ENCODE measurements at regions not wholly inside any gene's neighbourhood (a gene's known extent, or its start where the extent isn't known, plus 50 kb on each side); places are given as distances from the start of the nearest gene placed in this dataset.
A peak's percentile ranks its signal among the peaks of the same experiment; 100 is the strongest.
"Not testable (repeated sequence)": the region's sequence is repeated elsewhere in the genome, so short reads cannot be mapped to it uniquely, and the experiment has no call there.

DNA sequence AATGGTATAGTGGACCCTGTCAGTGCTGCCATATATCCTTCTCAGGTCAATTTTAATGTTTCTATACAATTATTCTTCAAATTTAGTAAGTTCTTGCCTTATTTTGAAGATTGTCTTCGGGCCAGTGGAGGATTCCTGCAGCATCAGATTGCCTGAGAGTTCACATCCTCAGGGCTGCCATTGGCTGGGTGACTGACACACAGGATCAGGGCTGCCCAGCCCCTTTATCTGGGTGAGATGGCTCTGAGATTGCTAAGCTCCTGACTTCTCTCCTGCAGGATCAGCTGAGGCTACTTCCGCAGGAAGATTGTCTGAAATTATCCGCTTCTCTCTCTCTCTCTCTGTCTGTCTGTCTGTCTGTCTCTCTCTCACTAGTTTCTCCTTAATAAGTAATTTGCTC, 567.4 kb downstream of the TSN start:
- no peak for DNase-seq (ENCODE audit: low spot score)

DNA sequence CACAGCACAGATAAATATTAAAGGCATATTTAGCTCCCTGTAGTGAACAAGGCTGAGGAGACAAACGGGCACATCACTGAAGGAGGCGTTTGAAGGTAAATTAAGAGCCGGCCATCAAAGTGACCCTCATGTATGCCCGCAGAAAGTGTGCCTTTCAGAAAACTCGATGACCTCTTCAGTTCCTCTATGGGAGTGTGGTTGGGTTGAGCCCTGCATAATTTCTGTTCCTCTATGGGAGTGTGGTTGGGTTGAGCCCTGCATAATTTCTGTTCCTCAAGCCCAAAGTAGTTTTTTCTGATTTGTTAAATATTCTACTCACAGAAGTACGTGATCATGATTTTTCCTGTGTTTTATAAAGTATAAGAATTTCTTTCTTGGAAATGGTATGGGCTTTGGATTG, 568.5 kb downstream of the TSN start:
- no peak for DNase-seq (ENCODE audit: low spot score)

DNA sequence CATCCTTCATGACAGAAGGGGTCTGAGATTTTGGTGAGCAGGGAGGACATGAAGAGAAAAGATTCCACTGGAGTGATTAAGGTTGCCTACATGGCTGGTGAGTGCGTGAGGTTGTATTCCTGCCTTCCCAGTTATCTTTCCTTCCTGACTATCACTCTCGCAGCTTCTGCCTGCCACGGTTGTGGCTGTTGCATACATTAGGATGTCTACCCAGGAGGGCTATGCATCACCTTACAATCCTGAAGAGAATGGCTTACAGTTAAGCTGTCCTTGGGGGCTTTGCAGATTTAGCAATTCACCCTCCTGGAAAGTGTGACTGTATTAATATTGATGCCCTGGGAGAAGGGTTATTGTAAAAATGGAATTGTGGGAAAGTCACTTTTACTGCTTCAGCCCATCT, 571.0 kb downstream of the TSN start:
- DNase-seq (ENCODE audit: low spot score) = no peak

DNA sequence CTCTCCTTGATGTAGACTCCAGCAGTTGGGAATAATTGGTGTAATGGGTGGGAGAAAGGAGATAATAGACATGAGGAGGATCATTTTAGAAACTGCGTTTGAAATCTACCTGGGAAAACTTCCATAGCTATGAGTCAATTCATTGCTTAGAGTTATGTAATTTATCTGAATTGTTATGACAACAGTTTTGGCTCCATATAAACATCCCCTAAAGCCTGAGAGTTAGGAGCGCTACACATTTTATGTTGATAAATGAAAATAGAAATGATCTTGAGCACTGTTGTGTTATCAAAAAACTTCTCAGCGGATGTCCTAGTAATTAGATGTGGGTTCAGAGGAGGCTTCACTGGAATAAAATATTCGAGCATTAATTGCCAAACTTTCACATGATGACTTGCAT, 573.4 kb downstream of the TSN start:
- no peak for DNase-seq (ENCODE audit: low spot score)

DNA sequence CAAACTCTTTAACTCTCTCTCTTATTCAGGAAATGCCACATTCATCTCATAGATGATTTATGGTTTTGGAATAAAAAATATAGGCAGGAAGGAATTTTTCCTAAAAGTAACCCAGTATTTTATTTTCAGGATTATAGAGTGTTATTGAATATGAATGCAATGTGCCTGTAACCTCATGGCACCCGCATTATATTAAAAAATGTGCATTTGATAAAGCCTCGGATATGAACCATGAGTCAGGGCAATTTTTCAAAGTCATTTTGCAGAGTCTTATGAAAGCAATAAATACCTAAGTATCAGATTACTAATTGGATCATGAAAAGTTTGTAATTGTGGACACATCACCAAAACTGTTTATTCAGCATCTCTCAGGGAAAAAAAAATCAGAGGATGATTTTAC, 573.8 kb downstream of the TSN start:
- no peak for DNase-seq (ENCODE audit: low spot score)

DNA sequence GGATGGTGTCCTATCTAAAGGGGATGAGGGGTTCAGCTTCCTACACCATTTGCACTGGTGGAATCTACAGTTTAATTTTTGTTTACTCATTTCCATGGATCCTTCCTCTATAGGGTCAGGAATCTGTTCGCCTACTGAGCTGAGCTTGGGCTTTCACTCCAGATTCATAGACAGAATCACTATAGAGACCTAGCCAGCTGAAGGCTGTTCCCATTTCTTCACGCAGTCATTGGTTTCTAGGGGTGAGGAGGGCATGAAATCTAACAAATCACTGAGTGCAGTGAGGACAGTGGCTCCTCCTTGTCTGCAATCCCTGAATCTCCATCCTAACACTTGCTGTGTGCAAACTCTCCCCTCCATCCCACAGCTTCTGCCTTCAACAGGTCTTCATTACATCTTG, 578.5 kb downstream of the TSN start:
- no peak for DNase-seq (ENCODE audit: low spot score)

DNA sequence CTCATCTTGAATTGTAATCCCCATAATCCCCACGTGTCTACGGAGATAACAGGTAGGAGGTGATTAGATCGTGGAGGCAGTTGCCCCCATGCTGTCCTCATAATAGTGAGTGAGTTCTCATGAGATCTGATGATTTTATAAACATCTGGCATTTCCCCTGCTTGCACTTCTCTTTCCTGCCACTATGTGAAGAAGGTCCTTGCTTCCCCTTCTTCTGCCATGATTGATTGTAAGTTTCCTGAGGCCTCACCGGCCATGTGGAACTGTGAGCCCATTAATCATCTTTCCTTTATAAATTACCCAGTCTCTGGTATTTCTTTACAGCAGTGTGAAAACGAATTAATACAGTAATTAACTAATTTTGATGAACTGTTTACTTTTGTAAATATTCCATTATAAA, 582.5 kb downstream of the TSN start:
- no peak for DNase-seq (ENCODE audit: low spot score)

DNA sequence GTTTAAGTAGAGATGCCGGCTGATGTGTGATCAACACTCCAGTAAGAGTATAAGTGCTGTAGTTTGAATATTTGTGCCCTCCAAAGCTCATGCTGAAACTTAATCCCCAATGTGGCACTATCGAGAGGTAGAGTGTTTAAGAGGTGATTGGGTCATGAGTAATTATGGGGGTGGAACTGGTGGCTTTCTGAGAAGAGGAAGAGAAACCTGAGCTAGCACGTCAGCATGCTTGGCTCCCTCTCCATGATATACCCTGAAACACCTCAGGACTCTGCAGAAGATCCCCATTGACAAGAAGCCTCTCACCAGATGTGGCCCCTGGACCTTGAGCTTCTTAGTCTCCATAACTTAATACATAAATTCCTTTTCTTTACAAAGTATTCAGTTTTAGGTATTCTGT, 584.8 kb downstream of the TSN start:
- no peak for DNase-seq (ENCODE audit: low spot score)

DNA sequence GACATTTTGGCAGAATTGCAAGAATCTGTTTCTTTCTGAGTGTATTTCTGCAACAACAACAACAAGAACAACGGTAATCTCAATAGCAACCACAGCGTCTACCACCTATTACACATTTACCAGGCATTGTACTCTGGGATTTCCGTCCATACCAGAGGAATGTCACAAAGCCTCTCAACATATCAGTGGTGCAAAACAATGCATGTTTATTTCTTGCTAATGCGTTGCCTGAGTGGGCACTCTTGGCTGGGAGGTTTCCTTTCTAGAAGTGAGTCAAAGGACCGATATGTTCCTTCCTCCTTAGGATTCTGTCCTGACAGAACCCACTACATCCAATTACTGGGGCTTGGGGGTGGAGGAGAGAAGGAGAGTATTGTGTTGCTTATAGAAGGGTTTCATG, 585.6 kb downstream of the TSN start:
- no peak for DNase-seq (ENCODE audit: low spot score)

DNA sequence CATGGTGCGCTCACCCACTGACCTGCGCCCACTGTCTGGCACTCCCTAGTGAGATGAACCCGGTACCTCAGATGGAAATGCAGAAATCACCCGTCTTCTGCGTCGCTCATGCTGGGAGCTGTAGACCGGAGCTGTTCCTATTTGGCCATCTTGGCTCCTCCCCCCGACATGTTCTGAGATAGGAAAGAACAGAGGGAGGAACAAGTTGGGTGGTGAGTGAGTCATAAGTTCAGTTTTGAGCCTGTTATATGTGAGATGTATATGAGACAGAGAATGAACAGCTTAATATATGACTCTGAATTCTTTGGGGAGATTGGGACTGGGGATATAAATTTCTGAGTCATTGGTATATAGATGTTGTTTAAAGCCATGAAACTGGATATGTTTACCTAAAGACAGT, 596.7 kb downstream of the TSN start:
- not testable (repeated sequence) for DNase-seq (ENCODE audit: low spot score)

DNA sequence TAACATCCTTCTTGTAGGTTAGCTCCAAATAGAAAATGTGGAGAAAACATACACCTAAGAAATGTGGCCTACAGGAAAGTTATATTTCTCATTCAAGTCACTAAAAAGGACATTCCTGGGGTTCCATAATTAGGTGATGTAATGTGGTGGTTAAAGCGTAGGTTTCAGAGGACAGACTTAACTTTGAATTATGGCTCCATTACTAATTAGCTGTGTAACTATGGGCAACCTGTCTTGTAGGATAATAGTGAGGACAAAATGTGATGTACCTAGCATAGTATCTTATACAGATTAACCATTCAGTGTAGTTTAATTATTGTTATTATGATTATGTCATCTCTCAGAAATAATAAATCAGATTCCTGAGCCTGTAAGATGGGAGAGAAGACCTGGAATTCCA, 602.5 kb downstream of the TSN start:
- DNase-seq (ENCODE audit: low spot score) = no peak

DNA sequence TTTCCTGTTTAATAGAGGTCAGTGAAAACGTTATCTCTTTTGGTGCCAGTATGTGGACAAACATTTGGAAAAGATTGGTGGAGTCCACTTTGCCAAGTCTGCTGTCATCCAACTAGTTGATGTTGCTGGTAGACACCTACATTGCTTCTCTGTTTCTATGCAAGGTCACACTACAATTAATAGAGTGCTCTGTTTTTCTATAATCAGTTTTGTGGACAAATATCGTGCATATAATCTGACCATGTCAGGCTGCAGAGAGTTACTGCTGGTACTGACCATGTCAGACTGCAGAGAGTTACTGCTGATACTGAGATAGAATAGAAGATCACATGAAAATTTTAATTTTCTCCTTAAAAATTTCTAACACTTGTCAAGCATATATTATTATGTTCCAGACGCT, 603.3 kb downstream of the TSN start:
- DNase-seq (ENCODE audit: low spot score) = no peak

DNA sequence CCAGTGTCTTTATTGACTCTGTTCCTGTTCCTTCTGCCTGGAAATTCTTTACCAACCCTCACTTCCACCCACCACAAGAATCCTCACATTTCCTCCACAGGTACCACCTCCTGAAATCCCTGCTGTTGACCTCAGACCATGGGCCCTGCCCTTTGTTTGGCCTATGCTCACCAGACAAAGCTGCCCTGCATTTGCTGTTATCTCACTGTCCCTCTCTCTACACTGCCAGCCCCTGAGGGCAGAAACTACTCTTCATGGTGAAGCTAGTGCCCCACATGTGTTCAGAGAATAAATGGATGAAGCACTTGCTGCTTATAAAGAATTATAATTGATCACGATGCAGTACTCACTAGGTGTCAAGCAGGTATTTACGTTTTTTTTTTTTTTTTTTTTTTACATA, 608.4 kb downstream of the TSN start:
- DNase-seq (ENCODE audit: low spot score) = no peak

DNA sequence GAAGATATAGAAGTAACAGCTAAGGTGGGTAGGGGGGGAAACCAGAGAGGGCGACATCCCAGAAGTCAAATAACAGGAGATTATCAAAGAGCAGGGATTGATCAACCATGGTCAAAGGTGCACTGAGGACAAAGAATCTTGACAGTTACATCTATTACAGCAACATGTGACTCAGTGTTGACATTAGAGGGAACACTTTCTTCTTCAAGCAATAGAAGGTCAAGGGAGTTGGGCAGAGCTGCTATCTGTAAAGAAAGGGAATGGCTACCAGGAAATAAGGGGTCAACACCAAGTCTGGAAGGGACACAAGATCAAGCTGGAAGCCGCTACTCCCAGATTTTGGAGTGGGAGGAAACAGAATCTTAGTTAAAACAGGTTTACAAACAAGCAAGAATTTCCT, 611.0 kb downstream of the TSN start:
- no peak for DNase-seq (ENCODE audit: low spot score)

DNA sequence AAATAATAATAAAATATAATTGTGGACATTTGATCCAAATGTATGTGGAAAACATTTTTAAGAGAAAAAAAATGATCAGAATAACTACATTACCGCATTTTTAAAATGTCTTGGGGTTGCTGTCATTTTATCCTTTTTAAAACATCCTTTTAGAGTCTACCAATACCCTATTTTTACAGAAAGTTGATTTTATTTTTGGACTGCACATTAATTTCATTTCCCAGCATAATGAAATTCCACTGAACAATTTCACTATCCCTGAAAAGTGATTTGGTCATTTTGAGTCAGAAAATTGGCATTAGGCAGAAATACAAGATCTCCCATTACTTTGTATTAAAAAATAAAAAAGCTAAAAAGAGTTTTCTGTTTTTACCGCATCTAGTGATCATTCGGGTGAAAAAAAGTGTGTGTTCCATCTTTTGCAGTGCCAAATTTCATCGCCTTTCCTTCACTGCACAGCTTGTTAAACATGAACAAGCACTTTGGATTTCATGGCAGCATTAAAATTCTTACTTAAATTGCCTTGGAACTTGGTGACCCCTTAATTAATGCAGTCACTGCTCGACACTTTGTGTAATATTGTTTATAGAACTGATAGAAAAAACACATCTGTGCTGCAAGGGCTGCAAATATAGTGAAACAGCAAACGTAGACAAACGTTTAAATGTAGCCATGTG, 611.7 kb downstream of the TSN start:
- DNase-seq (ENCODE audit: low spot score) = no peak

DNA sequence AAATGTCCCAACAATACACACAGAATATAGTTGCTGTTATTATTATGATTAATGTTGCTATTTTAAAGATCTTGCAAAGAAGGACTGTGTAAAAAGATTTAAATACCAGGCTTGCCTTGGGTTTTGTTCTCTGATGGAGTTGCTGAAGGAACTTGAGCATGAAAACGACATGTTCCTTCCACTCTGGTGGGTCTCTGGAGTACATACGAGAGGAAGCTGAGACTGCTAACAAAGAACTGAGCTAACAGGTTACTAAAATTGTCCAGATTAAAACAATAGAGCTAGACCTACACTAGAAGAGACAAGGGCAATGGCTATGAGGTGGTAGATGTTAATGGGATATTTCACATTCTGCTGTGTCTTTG, 612.2 kb downstream of the TSN start:
- DNase-seq (ENCODE audit: low spot score) = no peak

DNA sequence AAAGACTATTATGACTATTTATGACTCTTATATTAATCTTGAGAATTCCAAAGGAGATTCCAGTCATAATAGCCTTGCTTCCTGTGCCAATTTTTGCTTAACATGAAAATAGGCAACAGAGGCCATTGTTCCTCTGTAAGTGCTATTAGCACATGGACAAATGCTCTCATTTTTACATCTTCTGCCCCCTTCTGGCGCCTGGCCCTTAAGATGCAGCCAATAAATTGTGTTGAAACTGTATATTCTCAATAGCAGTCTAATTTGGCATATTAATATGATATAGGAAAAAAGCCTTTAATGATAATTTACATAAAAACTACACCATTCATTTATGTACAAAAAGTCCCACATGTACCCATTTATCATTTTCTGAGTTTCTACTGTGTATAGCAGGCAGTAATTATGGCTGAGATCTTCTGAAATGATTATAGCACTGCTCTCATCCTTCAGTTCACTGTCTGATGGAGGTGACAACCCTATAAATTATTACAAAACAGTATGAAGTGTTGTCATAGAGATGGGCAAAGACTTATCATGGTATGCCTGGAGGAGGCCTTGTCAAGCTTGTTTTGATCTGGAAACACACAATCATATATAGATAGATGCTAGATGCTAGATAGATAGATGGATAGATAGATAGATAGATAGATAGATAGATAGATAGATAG, 613.3 kb downstream of the TSN start:
- no peak for DNase-seq (ENCODE audit: low spot score)

DNA sequence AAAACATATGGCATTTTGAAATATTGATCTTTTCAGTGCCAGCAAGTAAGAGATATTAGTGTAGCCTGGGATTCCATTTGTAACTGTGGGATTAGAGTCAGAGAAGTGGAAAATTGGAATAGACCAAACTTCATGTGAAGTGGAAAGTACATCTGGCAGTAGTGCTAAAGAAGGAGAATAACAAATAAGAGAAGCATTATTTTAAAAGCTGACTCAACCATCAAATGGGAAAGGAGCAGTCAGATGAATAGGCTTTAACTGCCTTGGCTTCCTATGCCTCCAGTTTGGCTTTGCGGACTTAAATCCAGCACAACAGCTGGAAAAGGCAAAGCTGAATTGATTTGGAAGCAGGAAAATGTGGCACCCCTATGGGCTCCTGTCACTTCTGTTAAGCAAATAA, 623.1 kb downstream of the TSN start:
- DNase-seq (ENCODE audit: low spot score) = no peak

DNA sequence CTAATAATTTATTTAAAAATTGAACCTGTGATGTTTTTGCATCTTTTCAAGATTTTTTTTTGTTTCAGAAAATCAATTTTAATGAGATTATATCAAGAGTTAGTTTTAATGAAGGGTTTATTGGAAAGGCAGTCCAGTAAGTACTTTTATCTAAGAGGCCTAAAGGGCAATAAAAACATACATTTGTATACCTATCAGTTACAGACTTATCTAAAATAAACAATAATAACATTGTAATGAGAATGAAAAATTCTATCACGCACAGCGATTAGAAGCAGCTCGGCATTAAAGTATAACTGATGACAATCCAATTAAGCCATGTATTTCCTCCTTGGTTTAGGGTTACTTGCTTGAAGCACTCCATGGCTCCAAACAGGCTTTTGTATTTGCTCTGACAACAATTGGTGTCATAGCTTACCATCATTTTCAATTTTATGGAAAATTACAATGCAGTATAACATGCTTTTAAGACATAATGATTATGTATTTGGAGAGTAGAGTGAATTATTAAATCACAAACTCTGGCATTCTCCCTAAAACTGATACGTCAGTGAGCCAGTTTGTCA, 629.4 kb downstream of the TSN start:
- no peak for DNase-seq (ENCODE audit: low spot score)

DNA sequence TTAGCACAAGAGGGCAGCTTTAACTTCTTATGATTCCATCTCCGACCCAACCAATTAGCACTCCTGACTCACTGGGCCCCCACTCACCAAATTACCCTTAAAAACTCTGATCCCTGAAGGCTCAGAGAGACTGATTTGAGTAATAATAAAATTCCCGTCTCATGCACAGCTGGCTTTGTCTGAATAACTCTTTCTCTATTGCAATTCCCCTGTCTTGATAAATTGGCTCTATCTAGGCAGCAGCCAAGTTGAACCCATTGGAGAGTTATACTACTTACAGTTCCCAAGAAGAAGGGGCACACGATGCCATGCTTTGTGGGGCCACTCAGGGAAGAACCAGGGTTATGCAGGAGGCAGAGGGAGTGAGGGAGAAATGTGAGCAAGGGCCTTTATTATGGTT, 632.8 kb downstream of the TSN start:
- DNase-seq (ENCODE audit: low spot score) = no peak

DNA sequence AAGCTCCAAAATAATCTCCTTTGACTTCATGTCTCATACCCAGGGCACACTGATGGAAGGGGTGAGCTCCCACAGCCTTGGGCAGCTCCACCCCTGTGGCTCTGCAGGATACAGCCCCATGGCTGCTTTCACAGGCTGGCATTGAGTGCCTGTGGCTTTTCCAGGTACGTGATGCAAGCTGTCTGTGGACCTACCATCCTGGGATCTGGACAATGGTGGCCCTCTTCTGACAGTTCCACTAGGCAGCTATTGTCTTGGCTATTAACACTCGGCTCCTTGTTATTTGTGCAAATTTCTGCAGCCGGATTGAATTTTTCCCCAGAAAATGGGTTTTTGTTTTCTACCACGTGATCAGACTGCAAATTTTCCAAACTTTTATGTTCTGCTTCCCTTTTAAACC, 634.2 kb downstream of the TSN start:
- DNase-seq (ENCODE audit: low spot score) = peak; percentile 95

DNA sequence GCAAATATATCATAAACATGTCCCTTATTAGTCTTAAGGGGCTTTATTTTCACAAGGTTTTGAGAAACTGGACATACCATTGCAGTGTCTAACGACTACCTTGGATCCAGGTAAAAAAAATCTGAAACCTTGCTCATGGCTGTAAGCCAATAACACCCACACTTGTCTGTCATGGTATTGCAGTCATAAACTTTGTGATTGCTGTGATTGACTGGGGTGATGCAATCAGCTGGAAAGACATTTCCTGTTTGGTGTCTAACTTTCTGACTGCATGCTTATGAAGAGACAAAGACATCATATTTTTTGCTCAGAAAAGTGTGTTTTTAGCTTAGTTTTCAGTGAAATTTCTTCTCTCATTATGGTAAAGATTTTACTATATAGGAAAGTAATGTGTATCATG, 635.0 kb downstream of the TSN start:
- DNase-seq (ENCODE audit: low spot score) = peak; percentile 40

DNA sequence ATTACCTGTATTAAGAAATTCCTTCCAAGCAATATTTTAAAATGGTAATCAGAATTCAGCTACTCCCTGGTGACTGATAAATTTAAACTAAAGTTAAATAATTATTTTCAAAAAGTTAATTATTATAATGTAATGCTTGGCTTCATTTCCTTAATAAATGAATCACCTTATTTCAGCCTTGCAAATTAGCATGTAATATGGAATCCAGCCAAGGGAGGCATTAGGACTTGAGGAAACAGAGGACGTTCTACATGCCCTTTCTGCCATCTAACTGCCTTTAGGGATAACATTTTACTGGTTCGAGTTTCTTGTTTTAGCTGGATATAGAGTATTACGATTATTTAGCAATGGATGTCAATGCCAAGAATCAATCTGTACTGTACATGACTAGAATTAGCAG, 636.3 kb downstream of the TSN start:
- no peak for DNase-seq (ENCODE audit: low spot score)

DNA sequence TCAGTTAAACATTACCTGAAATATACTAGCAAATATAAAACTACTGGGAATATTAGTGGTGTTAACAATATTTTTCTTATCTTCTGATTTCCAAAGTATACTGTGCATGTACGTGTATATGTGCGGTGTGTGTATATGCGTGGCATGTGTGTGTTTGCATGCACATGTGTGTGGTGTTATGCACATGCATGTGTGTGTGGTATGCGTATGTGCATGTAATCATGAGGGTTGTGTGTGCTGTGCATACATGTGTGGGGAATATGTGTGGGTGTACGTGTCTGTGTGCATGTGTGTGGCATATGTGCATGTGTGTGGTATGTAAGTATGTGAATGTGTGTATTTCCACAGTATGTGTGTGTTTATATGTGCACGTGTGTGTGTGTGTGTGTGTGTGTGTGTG, 640.2 kb downstream of the TSN start:
- no peak for DNase-seq (ENCODE audit: low spot score)
